OCI-LY7 (cell line): ENCODE measurements at regions not wholly inside any gene's neighbourhood (a gene's known extent, or its start where the extent isn't known, plus 50 kb on each side); places are given as distances from the start of the nearest gene placed in this dataset.

Experiments used
- EZH2phosphoT487 ChIP-seq: fragments of 200-600 bp; sonication (generic); IDR thresholded peaks from 2 replicates; pipeline ENCODE4 v1.6.1; 2018; ENCODE audit warnings: low read depth, borderline replicate concordance, mild to moderate bottlenecking, mixed run types, antibody characterized with exemption, low read length, moderate library complexity, mixed read lengths
- TF ChIP-seq, protein P1 (sequence below): fragments of 200-600 bp; sonication (generic); conservative IDR thresholded peaks from 2 replicates; pipeline ENCODE4 v1.5.1; 2014; ENCODE audit warnings: mild to moderate bottlenecking, antibody characterized with exemption, low read length, moderate library complexity, mixed read lengths

DNA sequence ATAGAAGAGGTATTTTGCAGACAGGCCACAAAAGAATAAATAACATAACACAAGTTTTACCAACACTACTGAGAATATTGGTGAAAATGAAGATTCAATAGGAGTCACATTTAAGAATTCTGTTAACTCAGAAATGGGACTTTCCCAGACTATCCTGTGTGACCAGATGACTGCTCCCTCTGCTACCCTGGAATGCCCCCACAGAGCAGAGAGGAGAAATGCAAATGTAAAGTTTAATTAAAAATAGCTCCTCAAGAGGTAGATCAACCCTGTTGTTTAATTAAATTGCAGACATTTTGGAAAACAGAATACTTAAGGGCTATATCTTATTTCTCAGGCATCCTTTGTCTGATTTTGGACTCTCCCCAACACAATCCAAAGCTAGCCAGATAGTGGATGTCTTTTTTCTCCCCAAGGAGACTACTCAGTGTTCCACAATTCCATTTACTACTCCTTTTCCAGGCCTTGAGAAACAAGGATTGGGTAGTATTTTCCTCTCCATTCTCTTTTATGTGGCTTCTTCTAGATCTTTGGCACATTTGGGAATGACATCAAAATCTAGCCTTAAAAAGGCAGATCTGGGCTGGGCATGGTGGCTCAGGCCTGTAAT is 104.7 kb upstream of the TSC22D1 start:
- TF ChIP-seq, protein P1, sequence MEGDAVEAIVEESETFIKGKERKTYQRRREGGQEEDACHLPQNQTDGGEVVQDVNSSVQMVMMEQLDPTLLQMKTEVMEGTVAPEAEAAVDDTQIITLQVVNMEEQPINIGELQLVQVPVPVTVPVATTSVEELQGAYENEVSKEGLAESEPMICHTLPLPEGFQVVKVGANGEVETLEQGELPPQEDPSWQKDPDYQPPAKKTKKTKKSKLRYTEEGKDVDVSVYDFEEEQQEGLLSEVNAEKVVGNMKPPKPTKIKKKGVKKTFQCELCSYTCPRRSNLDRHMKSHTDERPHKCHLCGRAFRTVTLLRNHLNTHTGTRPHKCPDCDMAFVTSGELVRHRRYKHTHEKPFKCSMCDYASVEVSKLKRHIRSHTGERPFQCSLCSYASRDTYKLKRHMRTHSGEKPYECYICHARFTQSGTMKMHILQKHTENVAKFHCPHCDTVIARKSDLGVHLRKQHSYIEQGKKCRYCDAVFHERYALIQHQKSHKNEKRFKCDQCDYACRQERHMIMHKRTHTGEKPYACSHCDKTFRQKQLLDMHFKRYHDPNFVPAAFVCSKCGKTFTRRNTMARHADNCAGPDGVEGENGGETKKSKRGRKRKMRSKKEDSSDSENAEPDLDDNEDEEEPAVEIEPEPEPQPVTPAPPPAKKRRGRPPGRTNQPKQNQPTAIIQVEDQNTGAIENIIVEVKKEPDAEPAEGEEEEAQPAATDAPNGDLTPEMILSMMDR: no peak
- TF ChIP-seq EZH2phosphoT487: no peak
